Esophagus muscularis mucosa (tissue), 4 donors: ENCODE measurements at regions not wholly inside any gene's neighbourhood (a gene's known extent, or its start where the extent isn't known, plus 50 kb on each side); places are given as distances from the start of the nearest gene placed in this dataset.

Experiments used
- DNase-seq: peaks from one replicate; pipeline ENCODE4 v3.0.0-alpha.2; 2017; ENCODE audit errors: extremely low spot score
- H3K27ac ChIP-seq, 4 donors: fragments of 200-600 bp; sonication (generic); replicated peaks in 1 of 4; 1 replicate in 3 of 4; 2 replicates in 1 of 4; pipeline ENCODE4 v1.5.1; 2016 to 2019; ENCODE audit warnings: mild to moderate bottlenecking in 1 of 4
- H3K27me3 ChIP-seq, 4 donors: fragments of 200-600 bp; sonication (generic); one replicate each; pipeline versions ENCODE4 v1.5.1 to v1.6.0; 2016 to 2019
- H3K36me3 ChIP-seq, 4 donors: fragments of 200-600 bp; sonication (generic); one replicate each; pipeline ENCODE4 v1.5.1; 2016 to 2019
- H3K4me1 ChIP-seq, 4 donors: fragments of 200-600 bp; sonication (generic); one replicate each; pipeline ENCODE4 v1.5.1; 2016 to 2019
- H3K4me3 ChIP-seq, 4 donors: fragments of 200-600 bp; sonication (generic); 1 replicate in 2 of 4; 2 replicates in 2 of 4; pipeline ENCODE4 v1.5.1; 2016 to 2019; ENCODE audit warnings: mild to moderate bottlenecking in 4 of 4, moderate library complexity in 1 of 4
- H3K9me3 ChIP-seq, 4 donors: fragments of 200-600 bp; sonication (generic); 1 replicate in 3 of 4; 2 replicates in 1 of 4; pipeline ENCODE4 v1.5.1; 2016 to 2019
- CTCF ChIP-seq, 3 experiments: fragments of 200-600 bp in 2 of 3; fragments of 450-650 bp in 1 of 3; sonication (generic) in 2 of 3; IDR thresholded peaks; one replicate each; pipeline ENCODE4 v1.5.1; 2017 to 2019; ENCODE audit warnings: antibody characterized with exemption in 3 of 3, mild to moderate bottlenecking in 2 of 3, moderate library complexity in 1 of 3
- EP300 ChIP-seq: sonication (generic); formaldehyde crosslinking; IDR thresholded peaks from one replicate; pipeline ENCODE4 v1.6.1; 2017; ENCODE audit warnings: antibody characterized with exemption
- POLR2A ChIP-seq: fragments of 450-650 bp; IDR thresholded peaks from one replicate; pipeline ENCODE4 v1.6.1; 2017; ENCODE audit warnings: antibody characterized with exemption, moderate library complexity, mild to moderate bottlenecking, low read depth
- POLR2AphosphoS5 ChIP-seq, 2 donors: sonication (generic); formaldehyde crosslinking; IDR thresholded peaks; one replicate each; pipeline ENCODE4 v1.6.1; 2017; ENCODE audit warnings: antibody characterized with exemption in 2 of 2
- WGBS: methylation state at CpG from one replicate; pipeline ENCODE4 v1.1.5; 2018; 5-methylcytosine and 5-hydroxymethylcytosine counted together
- intact Hi-C: fragments of 100-400 bp; cut with DNase I; formaldehyde crosslinking; loops from one replicate; pipeline ENCODE4 v1.15.1; 2023

DNA sequence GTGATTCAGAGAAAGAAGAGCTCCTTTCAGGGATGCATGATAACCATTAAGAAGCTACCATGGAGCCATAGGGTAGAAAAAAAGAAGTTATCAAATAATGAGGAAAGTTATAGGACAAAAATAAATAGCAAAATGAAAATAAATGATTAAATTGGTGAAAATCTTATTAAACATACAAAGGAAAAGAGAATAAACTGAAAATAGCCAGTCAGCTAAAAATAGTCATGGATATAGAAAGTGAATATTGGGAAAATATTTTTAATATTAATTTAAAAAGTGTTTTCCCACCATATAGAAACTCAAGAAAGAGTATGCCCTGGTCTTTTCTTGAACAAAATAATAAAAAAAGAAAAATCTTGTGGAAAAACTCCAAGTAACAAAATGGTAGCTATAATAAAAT lies 209.2 kb upstream of the CDH19 start:
- intact Hi-C loops: no loop called here
- DNase-seq: no peak
- no peak overlapping the region for H3K4me3 ChIP-seq
- no peaks in the 10 kb centered on the region for H3K27me3 ChIP-seq
- H3K9me3 ChIP-seq: no peaks in the 10 kb centered on the region
- no peaks in the 10 kb centered on the region for H3K36me3 ChIP-seq
- no peaks in the 10 kb centered on the region for H3K4me1 ChIP-seq
- TF ChIP-seq POLR2A: no peak
- TF ChIP-seq POLR2AphosphoS5 (IDR thresholded peaks at IDR 0.05): no peak
- TF ChIP-seq EP300: no peak
- TF ChIP-seq CTCF (IDR thresholded peaks at IDR 0.05): no peak
- H3K27ac ChIP-seq: no peak overlapping the region

DNA sequence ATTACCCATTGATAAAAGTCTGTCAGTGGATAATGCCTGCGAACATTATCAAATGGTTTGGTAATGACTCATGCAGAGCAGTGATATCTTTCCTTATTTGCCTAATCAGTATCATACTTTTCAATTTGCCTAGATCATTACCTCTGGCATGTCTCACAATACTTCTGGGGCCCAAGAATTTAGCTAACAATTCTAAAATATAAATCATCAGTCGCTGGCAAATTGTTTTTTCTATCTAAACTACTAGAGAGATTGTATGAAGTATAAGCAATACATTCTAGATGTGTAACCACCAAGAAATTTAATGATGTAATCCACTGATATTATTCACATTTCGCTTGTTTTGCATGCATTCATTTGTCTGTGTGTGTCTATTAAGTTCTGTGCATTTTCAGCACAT lies 191.2 kb upstream of the CDH19 start:
- 54% methylated on average over 3 of the region's 3 CpGs for WGBS
- Histone ChIP-seq H3K27ac (no peak overlapping the region), H3K9me3 (no peaks in the 10 kb centered on the region), H3K27me3 (no peaks in the 10 kb centered on the region), H3K4me3 (no peak overlapping the region), H3K4me1 (no peaks in the 10 kb centered on the region), H3K36me3 (no peaks in the 10 kb centered on the region)
- no peak for DNase-seq
- no peak for TF ChIP-seq POLR2AphosphoS5 (IDR thresholded peaks at IDR 0.05)
- TF ChIP-seq CTCF (IDR thresholded peaks at IDR 0.05): no peak
- TF ChIP-seq POLR2A: no peak
- no peak for TF ChIP-seq EP300
- intact Hi-C loops: no loop called here

- whole genome bisulfite sequencing: 58% methylated on average over 3 of the region's 3 CpGs
- no peak for DNase-seq
- Histone ChIP-seq H3K36me3 (no peaks in the 10 kb centered on the region), H3K4me1 (no peaks in the 10 kb centered on the region), H3K27ac (no peak overlapping the region), H3K4me3 (no peak overlapping the region), H3K9me3 (no peaks in the 10 kb centered on the region), H3K27me3 (no peaks in the 10 kb centered on the region)
- intact Hi-C loops: no loop called here
- no peak for TF ChIP-seq POLR2A
- no peak for TF ChIP-seq EP300
- TF ChIP-seq POLR2AphosphoS5 (IDR thresholded peaks at IDR 0.05): no peak
- TF ChIP-seq CTCF (IDR thresholded peaks at IDR 0.05): no peak
These were observed 188.6 kb upstream of the CDH19 start for GRCh38 chr18:66792466-66792865.

- Histone ChIP-seq H3K9me3 (no peaks in the 10 kb centered on the region), H3K36me3 (no peaks in the 10 kb centered on the region), H3K4me3 (no peak overlapping the region), H3K27ac (no peak overlapping the region), H3K4me1 (no peaks in the 10 kb centered on the region), H3K27me3 (no peaks in the 10 kb centered on the region)
- WGBS: 80% methylated on average over 2 of the region's 2 CpGs
- DNase-seq: no peak
- TF ChIP-seq POLR2A (no peak), CTCF (IDR thresholded peaks at IDR 0.05) (no peak), EP300 (no peak), POLR2AphosphoS5 (IDR thresholded peaks at IDR 0.05) (no peak)
- intact Hi-C loops: no loop called here
These were observed 176.7 kb upstream of the CDH19 start for GRCh38 chr18:66780609-66781008.

DNA sequence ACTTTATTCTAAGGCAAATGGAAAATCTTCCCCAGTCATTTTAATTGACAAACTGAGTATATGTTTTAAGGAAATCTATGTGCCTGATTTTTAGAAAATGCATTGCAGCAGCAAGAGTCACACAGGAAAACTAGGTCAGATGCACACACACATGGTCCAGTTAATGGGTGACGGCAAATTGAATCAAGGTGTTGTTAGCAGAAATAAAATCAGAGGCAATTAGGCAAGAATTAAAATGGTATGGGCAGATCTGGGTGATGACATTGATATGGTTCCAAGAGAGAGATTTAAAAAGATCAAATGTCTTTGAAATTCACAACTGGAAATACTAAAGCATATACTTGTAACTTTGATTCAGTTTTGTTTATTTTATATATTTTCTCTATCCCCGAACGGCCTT lies 174.2 kb upstream of the CDH19 start:
- Histone ChIP-seq H3K36me3 (no peaks in the 10 kb centered on the region), H3K4me3 (no peak overlapping the region), H3K4me1 (no peaks in the 10 kb centered on the region), H3K27me3 (no peaks in the 10 kb centered on the region), H3K9me3 (no peaks in the 10 kb centered on the region), H3K27ac (no peak overlapping the region)
- no peak for DNase-seq
- intact Hi-C loops: no loop called here
- TF ChIP-seq POLR2A (no peak), EP300 (no peak), POLR2AphosphoS5 (IDR thresholded peaks at IDR 0.05) (no peak), CTCF (IDR thresholded peaks at IDR 0.05) (no peak)
- WGBS: 69% methylated on average over 3 of the region's 3 CpGs
